ENCODE measurements at regions not wholly inside any gene's neighbourhood (a gene's known extent, or its start where the extent isn't known, plus 50 kb on each side); places are given as distances from the start of the nearest gene placed in this dataset.
"Not testable (repeated sequence)": the region's sequence is repeated elsewhere in the genome, so short reads cannot be mapped to it uniquely, and the experiment has no call there.

- DNase-seq, result no peak
These were observed 841.4 kb upstream of the LRATD1 start for GRCh38 chr2:13791019-13791547.

- no peak for DNase-seq
These were observed 826.0 kb upstream of the LRATD1 start for GRCh38 chr2:13806539-13806938.

- DNase-seq, result no peak
These were observed 819.3 kb upstream of the LRATD1 start for GRCh38 chr2:13813236-13813635.

GRCh38 chr2:13818002-13818401, 814.5 kb upstream of the LRATD1 start:
- DNase-seq, result no peak

- no peak for DNase-seq
These were observed 812.6 kb upstream of the LRATD1 start for GRCh38 chr2:13819896-13820295.

GRCh38 chr2:13821255-13821880, 811.1 kb upstream of the LRATD1 start:
- no peak for DNase-seq

- DNase-seq, result no peak
These were observed 810.2 kb upstream of the LRATD1 start for GRCh38 chr2:13822365-13822764.

- no peak for DNase-seq
These were observed 806.1 kb upstream of the LRATD1 start for GRCh38 chr2:13826314-13826853.

GRCh38 chr2:13858626-13859025, 773.9 kb upstream of the LRATD1 start:
- DNase-seq, result no peak

- DNase-seq, result not testable (repeated sequence)
These were observed 764.2 kb upstream of the LRATD1 start for GRCh38 chr2:13868275-13868674.

- DNase-seq, result no peak
These were observed 756.0 kb upstream of the LRATD1 start for GRCh38 chr2:13876491-13877037.

GRCh38 chr2:13877571-13877970, 754.9 kb upstream of the LRATD1 start:
- no peak for DNase-seq

GRCh38 chr2:13884291-13884976, 748.1 kb upstream of the LRATD1 start:
- DNase-seq, result no peak

GRCh38 chr2:13901526-13901925, 731.0 kb upstream of the LRATD1 start:
- no peak for DNase-seq

GRCh38 chr2:13905831-13906230, 726.7 kb upstream of the LRATD1 start:
- DNase-seq, result no peak

GRCh38 chr2:13916066-13916465, 716.5 kb upstream of the LRATD1 start:
- DNase-seq, result no peak

- no peak for DNase-seq
These were observed 714.6 kb upstream of the LRATD1 start for GRCh38 chr2:13917958-13918357.

- no peak for DNase-seq
These were observed 712.5 kb upstream of the LRATD1 start for GRCh38 chr2:13919981-13920382.

- no peak for DNase-seq
These were observed 711.3 kb upstream of the LRATD1 start for GRCh38 chr2:13921245-13921644.

- DNase-seq, result no peak
These were observed 708.7 kb upstream of the LRATD1 start for GRCh38 chr2:13923823-13924222.

GRCh38 chr2:13942111-13942510, 690.4 kb upstream of the LRATD1 start:
- DNase-seq, result no peak

GRCh38 chr2:13950761-13951160, 681.8 kb upstream of the LRATD1 start:
- no peak for DNase-seq

- DNase-seq, result no peak
These were observed 663.7 kb upstream of the LRATD1 start for GRCh38 chr2:13968811-13969210.

GRCh38 chr2:13986119-13986720, 646.3 kb upstream of the LRATD1 start:
- no peak for DNase-seq

Measured in NCI-H1105 (cell line).